ENCODE measurements at regions not wholly inside any gene's neighbourhood (a gene's known extent, or its start where the extent isn't known, plus 50 kb on each side); places are given as distances from the start of the nearest gene placed in this dataset.

GRCh38 chr20:52787216-52787615 is 184.9 kb upstream of the TSHZ2 start:
- no peaks in the 10 kb centered on the region for H3K4me1 ChIP-seq (replicated peaks in 1 of 4; ENCODE audit: control insufficient read depth in 3 of 4, insufficient read depth in 4 of 4, low read length in 3 of 4)
- no peaks in the 10 kb centered on the region for H3K23me2 ChIP-seq (ENCODE audit: low read depth, low read length)
- CTCF ChIA-PET (ENCODE audit: partially characterized antibody): interaction anchor here (1.4 to 2.1 kb wide), 2 partner anchors 26 to 421 kb away, joined by 5 to 7 read pairs; no protein-coding TSS in a partner anchor
- no peak overlapping the region for H4K8ac ChIP-seq (ENCODE audit: extremely low read depth, insufficient read depth, low read length)
- H3K9ac ChIP-seq (replicated peaks in 1 of 4; ENCODE audit: extremely low read depth in 1 of 4, low read depth in 3 of 4, low read length in 3 of 4): no peak overlapping the region
- no peak overlapping the region for H4K5ac ChIP-seq (ENCODE audit: insufficient read length, low read depth, low read length)
- DNase-seq (ENCODE audit: low read depth in 1 of 2, low spot score in 2 of 2) (no peak), FAIRE-seq (no peak)
- no peaks in the 10 kb centered on the region for H3K9me3 ChIP-seq (ENCODE audit: insufficient read depth in 2 of 2, low read depth in 1 of 2, low read length in 1 of 2)
- no peak overlapping the region for H2BK120ac ChIP-seq (replicated peaks; ENCODE audit: low read depth, low read length)
- H3K56ac ChIP-seq (replicated peaks; ENCODE audit: insufficient read length, low read depth, low read length): no peak overlapping the region
- no peaks in the 10 kb centered on the region for H3K79me2 ChIP-seq (ENCODE audit: control insufficient read depth in 1 of 2, insufficient read depth in 2 of 2, low read length in 2 of 2)
- H2BK20ac ChIP-seq (ENCODE audit: low read length): no peak overlapping the region
- no peak overlapping the region for H2BK12ac ChIP-seq (ENCODE audit: low read depth, low read length)
- H4K91ac ChIP-seq (replicated peaks; ENCODE audit: insufficient read length, low read length): no peak overlapping the region
- no peak overlapping the region for H2AK5ac ChIP-seq (ENCODE audit: low read depth, low read length)
- H2AFZ ChIP-seq (ENCODE audit: low read length): no peak overlapping the region
- POLR2A ChIA-PET (ENCODE audit: partially characterized antibody): no interaction called here
- H3K18ac ChIP-seq (ENCODE audit: extremely low read depth, low read length): no peak overlapping the region
- no peak overlapping the region for H3K23ac ChIP-seq (ENCODE audit: insufficient read length)
- no peak overlapping the region for H3K4ac ChIP-seq (replicated peaks; ENCODE audit: insufficient read length, low read depth, low read length)
- H2BK15ac ChIP-seq (ENCODE audit: low read length): no peak overlapping the region
- H3K27ac ChIP-seq (ENCODE audit: low read depth, low read length): no peak overlapping the region
- no peak overlapping the region for H3K4me3 ChIP-seq (ENCODE audit: extremely low read depth in 1 of 4, insufficient read depth in 2 of 4, low read depth in 3 of 4, low read length in 4 of 4)
- no peak overlapping the region for H3K4me2 ChIP-seq (ENCODE audit: insufficient read depth in 1 of 2, low read depth in 2 of 2, low read length in 2 of 2)
- H2BK5ac ChIP-seq (ENCODE audit: low read depth, low read length): no peak overlapping the region
- H4K20me1 ChIP-seq (replicated peaks in 1 of 2; ENCODE audit: control insufficient read depth in 1 of 2, insufficient read depth in 2 of 2, low read length in 2 of 2): no peaks in the 10 kb centered on the region
- H3K79me1 ChIP-seq (ENCODE audit: low read depth, low read length): no peaks in the 10 kb centered on the region; the same call in 1 of the 2 replicates
- 95% methylated on average over 3 of the region's 3 CpGs; no CpG with 5 or more reads in 1 of the 2 experiments for WGBS, 2 experiments (ENCODE audit: extremely low coverage in 1 of 2, insufficient coverage in 1 of 2, insufficient read length in 1 of 2, insufficient replicate concordance in 2 of 2, low coverage in 1 of 2, low lambda C conversion rate in 2 of 2, missing lambda C conversion rate in 1 of 2)
- no peaks in the 10 kb centered on the region for H3K27me3 ChIP-seq (replicated peaks in 1 of 4; ENCODE audit: control insufficient read depth in 3 of 4, extremely low read depth in 1 of 4, insufficient read depth in 3 of 4, low read length in 3 of 4)
- no peaks in the 10 kb centered on the region for H3K36me3 ChIP-seq (ENCODE audit: control insufficient read depth in 2 of 4, insufficient read depth in 4 of 4, low read length in 3 of 4)
- H3K14ac ChIP-seq (ENCODE audit: insufficient read length): no peak overlapping the region
- TF ChIP-seq BRCA1 (IDR thresholded peaks at IDR 0.05; ENCODE audit: low read depth, low read length) (no peak), E2F6 (IDR thresholded peaks at IDR 0.05) (no peak), ATF3 (IDR thresholded peaks at IDR 0.05; ENCODE audit: insufficient read depth, low read depth, low read length) (no peak), CBX8 (IDR thresholded peaks at IDR 0.05; ENCODE audit: borderline replicate concordance, low read depth, low read length) (no peak), POLR2AphosphoS5 (IDR thresholded peaks at IDR 0.05; ENCODE audit: low read depth, low read length) (no peak), CTBP2 (IDR thresholded peaks at IDR 0.05; ENCODE audit: borderline replicate concordance, insufficient read depth, insufficient read length, low read length) (no peak), CHD2 (IDR thresholded peaks at IDR 0.05; ENCODE audit: low read length) (no peak), RAD21 (IDR thresholded peaks at IDR 0.05 in 1 of 2, conservative IDR thresholded peaks at IDR 0.05 in 1 of 2; ENCODE audit: low read depth in 2 of 2, low read length in 2 of 2) (no peak), ZNF274 (IDR thresholded peaks at IDR 0.05; ENCODE audit: borderline replicate concordance, extremely low read depth, low read length) (no peak), BCL11A (IDR thresholded peaks at IDR 0.05; ENCODE audit: low read depth in 2 of 2, low read length in 2 of 2) (no peak), POLR2A (IDR thresholded peaks at IDR 0.05; ENCODE audit: control extremely low read depth in 1 of 2, low read depth in 2 of 2, low read length in 2 of 2) (no peak), RXRA (IDR thresholded peaks at IDR 0.05; ENCODE audit: insufficient read depth, low read depth, low read length) (no peak), NRF1 (IDR thresholded peaks at IDR 0.05; ENCODE audit: low read depth, low read length) (no peak), KDM4A (IDR thresholded peaks at IDR 0.05; ENCODE audit: low read depth, low read length, severe bottlenecking) (no peak)

Measured in H1 (cell line).